ENCODE measurements at regions not wholly inside any gene's neighbourhood (a gene's known extent, or its start where the extent isn't known, plus 50 kb on each side); places are given as distances from the start of the nearest gene placed in this dataset.
"Not testable (repeated sequence)": the region's sequence is repeated elsewhere in the genome, so short reads cannot be mapped to it uniquely, and the experiment has no call there.

GRCh38 chr4:77308843-77309242 lies 151.8 kb downstream of the CCNG2 start:
- no peak for DNase-seq

- DNase-seq = no peak
These were observed 152.5 kb downstream of the CCNG2 start for GRCh38 chr4:77309496-77309895.

GRCh38 chr4:77310931-77311330 lies 153.9 kb downstream of the CCNG2 start:
- no peak for DNase-seq

GRCh38 chr4:77314697-77315096 lies 157.7 kb downstream of the CCNG2 start:
- DNase-seq = no peak

GRCh38 chr4:77327151-77327550 lies 170.1 kb downstream of the CCNG2 start:
- DNase-seq = no peak

- no peak for DNase-seq
These were observed 175.8 kb downstream of the CCNG2 start for GRCh38 chr4:77332696-77333270.

GRCh38 chr4:77336411-77337142 lies 179.6 kb downstream of the CCNG2 start:
- no peak for DNase-seq

- no peak for DNase-seq
These were observed 185.3 kb downstream of the CCNG2 start for GRCh38 chr4:77342170-77342810.

GRCh38 chr4:77344001-77344400 lies 187.0 kb downstream of the CCNG2 start:
- DNase-seq = no peak

- DNase-seq = no peak
These were observed 187.8 kb downstream of the CCNG2 start for GRCh38 chr4:77344784-77345183.

- DNase-seq = no peak
These were observed 190.5 kb downstream of the CCNG2 start for GRCh38 chr4:77347351-77347966.

GRCh38 chr4:77348815-77349214 lies 191.8 kb downstream of the CCNG2 start:
- no peak for DNase-seq

- DNase-seq = no peak
These were observed 192.4 kb downstream of the CCNG2 start for GRCh38 chr4:77349364-77349763.

- no peak for DNase-seq
These were observed 192.8 kb downstream of the CCNG2 start for GRCh38 chr4:77349796-77350195.

GRCh38 chr4:77352192-77352591 lies 195.2 kb downstream of the CCNG2 start:
- DNase-seq = no peak

GRCh38 chr4:77353724-77354315 lies 196.8 kb downstream of the CCNG2 start:
- DNase-seq = not testable (repeated sequence)

- DNase-seq = no peak
These were observed 197.5 kb downstream of the CCNG2 start for GRCh38 chr4:77354550-77354949.

- no peak for DNase-seq
These were observed 198.7 kb downstream of the CCNG2 start for GRCh38 chr4:77355731-77356130.

- no peak for DNase-seq
These were observed 201.4 kb downstream of the CCNG2 start for GRCh38 chr4:77358315-77358928.

- no peak for DNase-seq
These were observed 203.4 kb downstream of the CCNG2 start for GRCh38 chr4:77360451-77360850.

GRCh38 chr4:77366876-77367275 lies 209.9 kb downstream of the CCNG2 start:
- not testable (repeated sequence) for DNase-seq

GRCh38 chr4:77367638-77368037 lies 210.6 kb downstream of the CCNG2 start:
- DNase-seq = no peak

GRCh38 chr4:77372375-77372774 lies 215.4 kb downstream of the CCNG2 start:
- no peak for DNase-seq

Measured in NCI-H187 (cell line).